SK-N-SH (cell line): ENCODE measurements at regions not wholly inside any gene's neighbourhood (a gene's known extent, or its start where the extent isn't known, plus 50 kb on each side); places are given as distances from the start of the nearest gene placed in this dataset.

ENCODE experiments used
- CTCF ChIA-PET: fragments of 300-600, 350-600 bp; formaldehyde crosslinking; extraction: SDS; loops from one replicate; lab custom pipeline; 2021; lab: Yijun Ruan, JAX
- POLR2A ChIA-PET: fragments of 350-600 bp; sonication (Branson Sonifier 250); formaldehyde crosslinking; extraction: SDS; loops from one replicate; lab custom pipeline; 2020; ENCODE audit warnings: antibody characterized with exemption, inconsistent platforms; lab: Yijun Ruan, JAX
- DNase-seq: peaks from one replicate; pipeline ENCODE4 v3.0.0; 2012
- H2AFZ ChIP-seq: fragments of 200-600 bp; sonication (generic); 2 replicates; pipeline ENCODE4 v1.8.1; 2016; ENCODE audit warnings: antibody characterized with exemption, mild to moderate bottlenecking, low read depth
- H3F3A ChIP-seq: fragments of 200-600 bp; sonication (generic); replicated peaks from 2 replicates; pipeline ENCODE3; 2016; ENCODE audit warnings: antibody characterized with exemption, mild to moderate bottlenecking; ENCODE audit not compliant: insufficient read depth
- H3K27ac ChIP-seq, 2 experiments: fragments of 200-500 bp in 1 of 2; fragments of 200-600 bp in 1 of 2; sonication (Bioruptor generic) in 1 of 2; sonication (generic), shearing (Covaris generic) in 1 of 2; 2 replicates each; pipeline versions ENCODE4 v1.5.1 to v1.6.1; 2014 to 2016; ENCODE audit warnings: low read depth in 2 of 2, inconsistent platforms in 1 of 2, low read length in 1 of 2, mild to moderate bottlenecking in 1 of 2, mixed read lengths in 1 of 2
- H3K27me3 ChIP-seq: fragments of 200-600 bp; sonication (generic), shearing (Covaris generic); 2 replicates; pipeline ENCODE4 v1.6.1; 2016; ENCODE audit warnings: mixed run types; ENCODE audit not compliant: insufficient read depth
- H3K36me3 ChIP-seq, 2 experiments: fragments of 200-500 bp in 1 of 2; fragments of 200-600 bp in 1 of 2; sonication (Bioruptor generic) in 1 of 2; sonication (generic) in 1 of 2; replicated peaks in 1 of 2; 2 replicates each; pipeline versions ENCODE3 to v1.5.1; 2014 to 2016; ENCODE audit warnings: low read length in 1 of 2, mild to moderate bottlenecking in 1 of 2; ENCODE audit not compliant: insufficient read depth in 2 of 2, control insufficient read depth in 1 of 2
- H3K4me1 ChIP-seq, 2 experiments: fragments of 200-500 bp in 1 of 2; fragments of 200-600 bp in 1 of 2; sonication (Bioruptor generic) in 1 of 2; sonication (generic), shearing (Covaris generic) in 1 of 2; 2 replicates each; pipeline versions ENCODE4 v1.5.1 to v1.6.1; 2014 to 2016; ENCODE audit warnings: low read depth in 1 of 2, low read length in 1 of 2, mixed run types in 1 of 2; ENCODE audit not compliant: insufficient read depth in 2 of 2, control insufficient read depth in 1 of 2
- H3K4me2 ChIP-seq: fragments of 200-600 bp; sonication (generic), shearing (Covaris generic); 2 replicates; pipeline ENCODE4 v1.6.1; 2017; ENCODE audit warnings: mixed run types
- H3K4me3 ChIP-seq, 2 experiments: fragments of 200-500 bp in 1 of 2; fragments of 200-600 bp in 1 of 2; sonication (Bioruptor generic) in 1 of 2; sonication (generic), shearing (Covaris generic) in 1 of 2; 2 replicates each; pipeline versions ENCODE4 v1.5.1 to v1.8.1; 2014 to 2016; ENCODE audit warnings: low read depth in 2 of 2, inconsistent platforms in 1 of 2, low read length in 1 of 2, mild to moderate bottlenecking in 1 of 2, mixed read lengths in 1 of 2, moderate library complexity in 1 of 2
- H3K79me2 ChIP-seq: fragments of 200-600 bp; sonication (generic); 2 replicates; pipeline ENCODE4 v1.8.1; 2017; ENCODE audit warnings: mild to moderate bottlenecking; ENCODE audit not compliant: insufficient read depth
- H3K9ac ChIP-seq: fragments of 200-600 bp; sonication (generic); 2 replicates; pipeline ENCODE4 v1.6.1; 2017; ENCODE audit warnings: mixed run types
- H3K9me2 ChIP-seq: fragments of 200-600 bp; sonication (generic); 2 replicates; pipeline ENCODE4 v1.6.1; 2017; ENCODE audit warnings: mixed run types
- H3K9me3 ChIP-seq: fragments of 200-600 bp; sonication (generic); 2 replicates; pipeline ENCODE4 v1.6.1; 2017; ENCODE audit warnings: mixed run types, mild to moderate bottlenecking, moderate library complexity
- H4K20me1 ChIP-seq: fragments of 200-600 bp; sonication (generic); 2 replicates; pipeline ENCODE4 v1.6.1; 2017; ENCODE audit warnings: mild to moderate bottlenecking, mixed run types; ENCODE audit not compliant: insufficient read depth
- CHD2 ChIP-seq: fragments of 150-350 bp; IDR thresholded peaks from 2 replicates; pipeline ENCODE4 v1.6.1; 2018; ENCODE audit warnings: low read length; ENCODE audit not compliant: partially characterized antibody
- CTCF ChIP-seq: fragments of 200-600 bp; sonication (generic); IDR thresholded peaks from 2 replicates; pipeline ENCODE4 v1.6.1; 2017; ENCODE audit warnings: antibody characterized with exemption, mild to moderate bottlenecking, moderate library complexity
- ELF1 ChIP-seq: IDR thresholded peaks from 2 replicates; pipeline ENCODE4 v1.4.0; 2012
- EP300 ChIP-seq, 2 experiments: IDR thresholded peaks; 2 replicates each; pipeline versions ENCODE4 v1.4.0 to v1.6.1; 2012; ENCODE audit warnings: borderline replicate concordance in 1 of 2, low read depth in 1 of 2, low read length in 1 of 2
- EZH2phosphoT487 ChIP-seq: fragments of 200-600 bp; sonication (generic); IDR thresholded peaks from 2 replicates; pipeline ENCODE4 v1.6.1; 2017; ENCODE audit warnings: low read depth, mixed run types, mild to moderate bottlenecking, antibody characterized with exemption, moderate library complexity, borderline replicate concordance
- FOSL2 ChIP-seq: IDR thresholded peaks from 2 replicates; pipeline ENCODE4 v1.4.0; 2012; ENCODE audit warnings: low read depth, mild to moderate bottlenecking, moderate library complexity, borderline replicate concordance
- FOXM1 ChIP-seq: IDR thresholded peaks from 2 replicates; pipeline ENCODE4 v1.4.0; 2012; ENCODE audit warnings: low read depth, mild to moderate bottlenecking
- GATA2 ChIP-seq: sonication (generic); formaldehyde crosslinking; IDR thresholded peaks from 2 replicates; pipeline ENCODE4 v1.5.0; 2020; ENCODE audit warnings: mild to moderate bottlenecking, missing genetic modification reagents
- MAX ChIP-seq: IDR thresholded peaks from 2 replicates; pipeline ENCODE4 v1.4.0; 2012; ENCODE audit warnings: low read depth
- POLR2AphosphoS5 ChIP-seq: IDR thresholded peaks from 2 replicates; pipeline ENCODE4 v1.6.1; 2012; ENCODE audit warnings: low read depth, low read length
- RAD21 ChIP-seq: IDR thresholded peaks from 2 replicates; pipeline ENCODE4 v1.6.1; 2012; ENCODE audit warnings: mild to moderate bottlenecking, low read length
- RCOR1 ChIP-seq: fragments of 150-350 bp; IDR thresholded peaks from 2 replicates; pipeline ENCODE4 v1.6.1; 2017; ENCODE audit warnings: antibody characterized with exemption, low read length
- RXRA ChIP-seq: IDR thresholded peaks from 2 replicates; pipeline ENCODE4 v1.4.0; 2012; ENCODE audit warnings: low read depth, mild to moderate bottlenecking, borderline replicate concordance
- SIN3A ChIP-seq: IDR thresholded peaks from 2 replicates; pipeline ENCODE4 v1.6.1; 2012; ENCODE audit warnings: low read depth, mild to moderate bottlenecking, low read length, moderate library complexity, borderline replicate concordance
- SMC3 ChIP-seq: IDR thresholded peaks from 2 replicates; pipeline ENCODE4 v1.6.1; 2012; ENCODE audit warnings: low read depth, low read length, improper control_type of control experiment
- TAF1 ChIP-seq: IDR thresholded peaks from 2 replicates; pipeline ENCODE4 v1.6.1; 2012; ENCODE audit warnings: low read depth, mild to moderate bottlenecking, low read length, moderate library complexity, borderline replicate concordance
- TCF12 ChIP-seq: IDR thresholded peaks from 2 replicates; pipeline ENCODE4 v1.4.0; 2012
- TEAD4 ChIP-seq: IDR thresholded peaks from 2 replicates; pipeline ENCODE4 v1.4.0; 2012; ENCODE audit warnings: mild to moderate bottlenecking, borderline replicate concordance; ENCODE audit not compliant: insufficient read depth
- USF1 ChIP-seq: IDR thresholded peaks from 2 replicates; pipeline ENCODE4 v1.4.0; 2012; ENCODE audit warnings: low read depth, borderline replicate concordance
- YY1 ChIP-seq: IDR thresholded peaks from 2 replicates; pipeline ENCODE4 v1.4.0; 2012; ENCODE audit warnings: low read depth, mild to moderate bottlenecking
- WGBS: methylation state at CpG from one replicate; pipeline ENCODE4 v1.1.6; 2017; ENCODE audit warnings: low lambda C conversion rate; 5-methylcytosine and 5-hydroxymethylcytosine counted together

DNA sequence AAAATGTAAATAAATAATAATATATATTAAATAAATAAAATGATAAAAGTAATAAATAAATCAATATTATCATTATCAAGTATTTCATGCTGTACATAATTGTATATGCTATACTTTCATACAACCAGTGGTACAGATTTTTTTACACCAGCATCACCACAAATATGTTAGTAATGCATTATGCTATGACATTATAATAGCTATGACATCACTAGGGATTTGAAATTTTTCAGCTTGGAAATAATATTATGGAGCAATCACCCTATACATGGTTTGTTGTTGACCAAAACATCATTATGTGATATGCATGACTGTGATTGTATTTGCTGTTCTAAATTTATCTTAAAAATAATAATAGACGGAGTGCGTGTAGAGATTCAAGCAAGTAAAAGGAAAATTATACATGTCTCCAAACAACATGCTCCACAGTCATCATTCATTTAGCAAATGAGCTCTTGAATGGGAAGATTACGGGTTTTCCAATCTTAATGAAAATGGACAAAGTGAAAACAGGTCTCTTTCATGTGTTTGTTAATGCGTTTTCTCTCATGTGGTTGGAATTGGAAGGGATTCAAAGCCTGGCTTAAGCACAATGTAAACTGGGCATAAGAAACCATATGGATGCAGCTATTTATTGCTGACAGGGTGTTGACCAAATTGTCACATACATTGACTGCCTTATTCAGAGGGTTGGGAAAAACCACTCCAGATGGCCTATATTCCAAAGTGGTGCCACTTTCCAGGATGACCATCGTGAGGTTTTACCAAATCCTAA lies 643.0 kb upstream of the RGMB start:
- H3K9me2 ChIP-seq: no peaks in the 10 kb centered on the region
- no peak overlapping the region for H3K9ac ChIP-seq
- no peaks in the 10 kb centered on the region for H4K20me1 ChIP-seq
- CTCF ChIA-PET: no interaction called here
- no peak overlapping the region for H3K27ac ChIP-seq
- no peak overlapping the region for H3K4me3 ChIP-seq
- no peaks in the 10 kb centered on the region for H3F3A ChIP-seq
- H3K27me3 ChIP-seq: no peaks in the 10 kb centered on the region
- H3K4me1 ChIP-seq: no peaks in the 10 kb centered on the region
- TF ChIP-seq CTCF (no peak), RAD21 (no peak), FOXM1 (no peak), RCOR1 (no peak), USF1 (no peak), SMC3 (no peak), EP300 (IDR thresholded peaks at IDR 0.05; ENCODE audit: borderline replicate concordance in 1 of 2, low read depth in 1 of 2, low read length in 1 of 2) (no peak), YY1 (no peak), POLR2AphosphoS5 (no peak), MAX (no peak), TEAD4 (no peak), GATA2 (CRISPR knock-in tag) (no peak), TCF12 (no peak), EZH2phosphoT487 (no peak), CHD2 (no peak), FOSL2 (no peak), SIN3A (no peak), RXRA (no peak), TAF1 (no peak), ELF1 (no peak)
- TF ChIP-seq, all 33 proteins: peak for 0
- H2AFZ ChIP-seq: no peak overlapping the region
- no peak for DNase-seq
- POLR2A ChIA-PET: no interaction called here
- H3K9me3 ChIP-seq: no peaks in the 10 kb centered on the region
- H3K36me3 ChIP-seq: no peaks in the 10 kb centered on the region
- no peak overlapping the region for H3K4me2 ChIP-seq
- no peaks in the 10 kb centered on the region for H3K79me2 ChIP-seq
- 85% methylated on average over 5 of the region's 5 CpGs for WGBS
